GM13977 (cell line): ENCODE measurements at regions not wholly inside any gene's neighbourhood (a gene's known extent, or its start where the extent isn't known, plus 50 kb on each side); places are given as distances from the start of the nearest gene placed in this dataset.

ENCODE experiments used
- DNase-seq: peaks from one replicate; pipeline ENCODE4 v3.0.0; 2012; ENCODE audit warnings: low spot score
- CTCF ChIP-seq: IDR thresholded peaks from 2 replicates; pipeline ENCODE4 v1.5.1; 2012; ENCODE audit warnings: mild to moderate bottlenecking, control low read depth; ENCODE audit not compliant: insufficient read depth; ENCODE audit errors: extremely low read depth, missing control alignments
- in situ Hi-C: fragments of 300-500 bp; cut with MboI; formaldehyde crosslinking; loops from one replicate; pipeline ENCODE4 v1.12.0; 2022; ENCODE audit warnings: low sequenced_read_pairs, low pct_unique_long_range_greater_than_20kb, mixed read lengths, inconsistent platforms; ENCODE audit not compliant: unreplicated experiment

DNA sequence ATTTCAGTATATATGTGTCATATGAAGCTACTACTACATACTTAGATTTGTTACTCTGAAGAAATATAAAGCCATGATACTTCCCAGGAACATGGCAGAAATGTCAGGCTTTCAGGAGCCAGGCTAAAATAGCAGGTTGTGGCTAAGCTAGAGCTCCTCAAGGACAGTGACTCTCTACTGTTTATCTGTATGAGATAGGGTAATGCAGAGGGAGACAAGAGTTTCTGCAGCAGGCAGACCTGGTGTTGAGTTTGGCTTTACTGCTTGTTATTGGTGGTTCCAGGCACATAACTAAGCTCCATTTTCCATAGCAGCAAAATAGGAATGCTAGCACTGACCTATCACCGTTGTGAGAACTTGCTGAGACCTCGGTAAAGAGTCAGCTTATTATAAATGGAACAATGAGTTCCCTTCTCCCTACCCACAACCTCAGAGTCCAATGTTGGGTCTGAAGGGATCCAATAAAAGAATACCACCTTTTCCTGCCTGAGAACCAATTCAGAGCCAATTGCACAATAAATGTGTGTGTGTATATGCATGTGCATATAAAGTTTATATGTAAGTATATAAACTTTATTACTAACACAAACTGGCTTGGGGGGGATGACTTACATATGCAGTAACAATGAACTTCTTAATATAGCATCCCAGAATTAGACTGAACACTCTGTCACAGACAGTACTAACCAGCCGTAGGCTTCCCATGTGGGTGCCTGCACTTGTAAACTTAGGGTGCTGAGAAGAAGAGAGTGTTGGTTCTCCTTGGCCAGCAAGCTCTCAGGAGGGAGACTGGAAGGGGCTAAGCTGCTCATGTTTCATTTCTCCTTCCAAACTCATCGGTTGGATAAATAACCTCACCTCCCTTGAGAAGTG, 51.9 kb upstream of the PAQR3 start:
- TF ChIP-seq CTCF, result no peak
- no peak for DNase-seq
- in situ Hi-C loops, result no loop called here

- DNase-seq, result no peak
- in situ Hi-C loops, result no loop called here
Observed at GRCh38 chr4:78989697-78990270, 50.5 kb upstream of the PAQR3 start.

More at GRCh38 chr4:78989697-78990270, 50.5 kb upstream of the PAQR3 start:
- TF ChIP-seq CTCF, result no peak
